GM18519 (cell line): ENCODE measurements at regions not wholly inside any gene's neighbourhood (a gene's known extent, or its start where the extent isn't known, plus 50 kb on each side); places are given as distances from the start of the nearest gene placed in this dataset.
"Not testable (repeated sequence)": the region's sequence is repeated elsewhere in the genome, so short reads cannot be mapped to it uniquely, and the experiment has no call there.

ENCODE experiments used
- ATAC-seq: cut with Tn5 transposase; IDR thresholded peaks from one replicate; pipeline ENCODE4 v1.9.1; 2021; ENCODE audit warnings: mild to moderate bottlenecking, moderate library complexity; ENCODE audit not compliant: unreplicated experiment, low FRiP score

DNA sequence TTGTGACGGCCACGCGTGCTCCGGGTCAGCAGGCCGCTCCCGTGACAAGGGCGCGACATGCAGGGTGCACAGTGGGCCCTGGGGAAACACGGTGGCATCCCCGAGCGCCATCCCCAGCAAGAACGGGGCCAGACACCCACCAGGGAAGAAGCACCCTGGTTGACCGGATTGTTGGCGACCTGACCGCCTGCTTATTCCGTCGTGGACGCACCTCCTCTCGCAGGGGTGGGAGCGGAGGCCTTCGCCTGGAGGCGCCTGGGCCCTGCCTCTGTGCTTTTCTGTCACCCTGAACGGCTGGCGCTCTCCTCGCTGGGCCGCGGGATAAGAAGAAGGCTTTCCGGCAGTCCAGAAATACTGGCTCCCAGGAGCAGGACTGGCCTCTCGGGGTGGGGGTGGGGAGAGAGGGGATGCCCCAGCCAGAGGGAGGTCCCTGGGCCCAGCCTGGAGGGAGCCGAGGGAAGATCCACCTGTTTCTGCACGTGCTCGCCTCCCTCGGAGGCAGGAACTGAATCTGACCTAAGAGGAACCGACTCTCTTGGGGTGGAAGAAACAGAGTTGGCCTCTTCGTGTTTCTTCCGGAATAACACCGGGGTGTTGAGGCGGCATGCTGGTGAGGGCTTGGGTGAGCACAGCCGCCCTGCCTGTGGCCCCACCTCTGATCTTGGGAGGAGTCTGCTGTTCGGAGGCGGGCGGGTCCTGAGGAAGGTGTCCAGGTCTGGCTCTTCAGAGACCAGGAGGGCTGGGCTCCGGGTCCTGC lies 4394.2 kb upstream of the TPTE start:
- ATAC-seq: not testable (repeated sequence)

- ATAC-seq: not testable (repeated sequence)
Observed at GRCh38 chr21:6130734-6131133, 4390.6 kb upstream of the TPTE start.

DNA sequence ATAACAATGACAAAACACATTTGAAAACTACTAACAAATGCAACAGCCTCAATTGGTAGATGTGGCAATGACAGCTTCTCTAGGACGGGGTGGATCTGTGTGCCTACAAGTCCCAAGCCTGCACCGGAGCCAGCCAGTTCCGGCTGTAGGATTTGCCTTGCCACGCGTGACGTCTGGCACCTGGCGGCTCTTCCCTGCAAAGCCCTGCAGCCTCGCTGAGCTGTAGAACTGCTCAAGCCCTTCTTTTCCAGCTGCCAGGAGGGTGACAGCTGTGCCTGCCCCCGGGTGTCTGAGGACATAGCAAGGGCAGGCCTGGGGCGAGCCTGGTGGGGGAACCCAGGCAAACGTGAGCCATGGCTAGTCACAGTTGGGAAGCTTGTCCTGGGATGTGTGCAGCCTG lies 4388.0 kb upstream of the TPTE start:
- ATAC-seq: not testable (repeated sequence)

DNA sequence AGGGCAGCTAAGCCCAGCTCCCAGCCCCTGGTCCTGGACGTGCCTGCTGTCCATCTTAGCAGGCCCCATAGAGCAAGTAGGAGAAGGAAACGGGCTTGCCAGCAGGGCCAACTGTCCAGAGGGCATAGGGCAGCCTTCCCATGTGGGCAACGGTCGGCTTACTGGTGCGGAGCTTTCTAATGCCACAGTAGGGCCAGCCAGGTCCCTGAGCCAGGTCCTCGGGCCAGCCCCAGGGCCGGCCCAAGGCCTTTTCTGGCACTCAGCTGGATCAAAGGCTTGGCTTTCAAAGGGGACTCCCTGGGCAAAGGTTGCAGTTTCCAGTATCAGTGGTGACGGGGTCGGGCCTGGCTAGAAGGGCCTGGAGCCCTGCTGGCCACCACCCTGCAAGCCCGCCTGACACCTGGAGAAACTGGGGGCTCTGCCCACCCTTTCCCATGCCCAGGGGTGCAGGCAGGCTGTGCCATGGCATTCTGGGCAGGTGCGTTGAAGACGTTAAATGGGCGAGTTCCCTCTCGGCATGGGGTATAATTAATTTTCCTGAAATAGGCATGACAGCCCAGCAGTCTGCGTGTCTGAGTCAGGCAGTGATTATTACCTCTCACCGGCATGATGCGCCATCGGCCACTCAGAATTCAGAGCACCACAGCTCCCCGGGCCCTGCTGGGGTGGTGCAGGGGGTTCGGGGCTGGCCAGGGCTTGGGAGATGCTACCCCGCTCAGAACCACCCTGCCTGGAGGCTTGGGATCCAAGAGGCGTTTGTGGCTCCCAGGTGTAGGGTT lies 4387.3 kb upstream of the TPTE start:
- not testable (repeated sequence) for ATAC-seq

DNA sequence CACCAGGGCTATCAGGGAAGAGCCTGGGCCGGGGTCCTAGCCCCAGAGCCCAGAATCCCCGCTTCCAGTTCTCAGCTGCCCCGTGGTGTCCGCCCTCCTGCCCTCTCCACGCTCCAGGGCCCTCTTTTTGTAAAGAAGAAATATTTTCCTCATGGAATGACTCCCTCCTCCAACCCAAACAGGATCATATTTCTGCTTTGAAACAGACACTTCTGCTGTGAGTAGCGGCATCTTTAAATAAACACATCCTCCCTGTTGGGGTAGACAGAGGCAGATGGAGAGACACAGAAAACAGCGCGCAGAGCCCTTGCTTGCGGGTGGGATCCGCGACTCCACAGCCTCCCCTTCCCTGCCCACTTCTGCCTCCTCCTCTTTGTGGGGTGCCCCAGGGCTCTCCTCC lies 4384.7 kb upstream of the TPTE start:
- not testable (repeated sequence) for ATAC-seq

- ATAC-seq: not testable (repeated sequence)
Observed at GRCh38 chr21:6138244-6139136, 4382.9 kb upstream of the TPTE start.

DNA sequence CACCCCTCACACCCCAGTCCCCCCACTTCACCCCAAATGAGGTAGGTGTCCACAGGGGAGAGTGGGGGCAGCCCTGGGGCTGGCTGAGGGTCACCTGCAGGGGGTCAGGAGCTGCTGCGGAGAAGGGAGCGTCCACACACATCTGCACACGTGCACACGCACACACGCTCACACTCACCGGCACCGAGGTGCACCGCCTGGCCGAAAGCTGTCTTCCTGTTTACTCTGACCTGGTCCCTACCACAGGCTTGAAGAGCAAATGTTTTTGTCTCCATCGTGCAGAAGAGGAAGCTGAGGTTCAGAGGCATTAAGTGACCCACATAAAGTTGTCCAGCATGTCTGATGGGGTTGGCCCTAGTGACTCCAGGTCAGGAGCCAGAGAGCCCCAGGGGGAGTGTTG lies 4382.1 kb upstream of the TPTE start:
- ATAC-seq: not testable (repeated sequence)

DNA sequence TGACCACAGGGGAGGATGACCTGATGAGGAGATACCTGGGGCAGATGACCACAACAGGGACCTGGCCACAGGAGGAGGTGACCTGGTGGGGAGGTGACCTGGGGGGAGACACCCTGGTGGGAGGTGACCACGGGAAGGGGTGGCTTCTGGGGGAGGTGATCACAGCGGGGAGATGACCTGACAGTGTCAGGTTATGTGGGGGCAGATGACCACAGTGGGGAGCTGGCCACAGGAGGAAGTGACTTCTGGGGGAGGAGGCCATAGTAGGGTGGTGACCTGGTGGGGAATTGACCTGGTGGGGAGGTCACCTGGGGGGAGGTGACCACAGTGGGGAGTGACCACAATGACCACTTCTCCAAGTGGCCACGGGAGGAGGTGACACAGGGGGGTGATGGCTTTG lies 4381.5 kb upstream of the TPTE start:
- not testable (repeated sequence) for ATAC-seq

- ATAC-seq: not testable (repeated sequence)
Observed at GRCh38 chr21:6140467-6141137, 4380.8 kb upstream of the TPTE start.

- ATAC-seq: not testable (repeated sequence)
Observed at GRCh38 chr21:6141138-6141474, 4380.3 kb upstream of the TPTE start.

GRCh38 chr21:6153154-6153553 lies 4368.2 kb upstream of the TPTE start:
- ATAC-seq: not testable (repeated sequence)

GRCh38 chr21:6154524-6155320 lies 4366.7 kb upstream of the TPTE start:
- not testable (repeated sequence) for ATAC-seq

- ATAC-seq: not testable (repeated sequence)
Observed at GRCh38 chr21:6156712-6157389, 4364.5 kb upstream of the TPTE start.

DNA sequence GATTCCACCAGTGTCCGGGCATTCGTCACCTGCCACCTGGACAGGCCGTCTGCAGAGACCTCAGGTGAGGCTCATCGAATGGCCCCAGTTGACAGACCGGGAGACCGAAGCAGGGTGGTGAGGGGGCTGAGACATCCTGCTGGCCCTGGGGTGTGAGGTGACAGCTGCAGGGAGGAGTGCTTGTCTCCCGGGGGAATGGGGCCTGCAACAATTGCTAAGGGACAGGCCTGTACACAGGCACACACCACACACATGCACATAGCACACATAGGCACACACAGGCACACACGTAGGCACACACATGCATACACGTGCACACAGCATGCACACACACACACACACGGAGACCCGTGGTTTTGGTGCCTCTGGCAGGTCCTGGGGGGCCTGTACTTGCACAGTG lies 4363.9 kb upstream of the TPTE start:
- not testable (repeated sequence) for ATAC-seq

GRCh38 chr21:6158171-6158570 lies 4363.2 kb upstream of the TPTE start:
- not testable (repeated sequence) for ATAC-seq
